AG08396 (cell line): ENCODE measurements at regions not wholly inside any gene's neighbourhood (a gene's known extent, or its start where the extent isn't known, plus 50 kb on each side); places are given as distances from the start of the nearest gene placed in this dataset.

ENCODE experiments used
- DNase-seq: peaks from one replicate; pipeline ENCODE4 v3.0.0; 2012; ENCODE audit warnings: low spot score, mixed read lengths

- no peak for DNase-seq
These were observed 156.6 kb upstream of the IRX2 start for GRCh38 chr5:2908086-2908485.

- no peak for DNase-seq
These were observed 155.0 kb upstream of the IRX2 start for GRCh38 chr5:2906302-2907090.

- no peak for DNase-seq
These were observed 154.3 kb upstream of the IRX2 start for GRCh38 chr5:2905741-2906140.

GRCh38 chr5:2904956-2905355 lies 153.5 kb upstream of the IRX2 start:
- no peak for DNase-seq

- DNase-seq = no peak
These were observed 152.9 kb upstream of the IRX2 start for GRCh38 chr5:2904399-2904798.

GRCh38 chr5:2903451-2904395 lies 152.2 kb upstream of the IRX2 start:
- DNase-seq = no peak

- no peak for DNase-seq
These were observed 151.3 kb upstream of the IRX2 start for GRCh38 chr5:2902742-2903297.

- DNase-seq = no peak
These were observed 150.7 kb upstream of the IRX2 start for GRCh38 chr5:2902186-2902585.

GRCh38 chr5:2901511-2901910 lies 150.0 kb upstream of the IRX2 start:
- DNase-seq = no peak

- DNase-seq = no peak
These were observed 149.6 kb upstream of the IRX2 start for GRCh38 chr5:2901096-2901495.

- DNase-seq = no peak
These were observed 148.9 kb upstream of the IRX2 start for GRCh38 chr5:2900360-2900759.

- no peak for DNase-seq
These were observed 147.8 kb upstream of the IRX2 start for GRCh38 chr5:2899311-2899710.

- no peak for DNase-seq
These were observed 147.2 kb upstream of the IRX2 start for GRCh38 chr5:2898661-2899060.

GRCh38 chr5:2897276-2897961 lies 145.9 kb upstream of the IRX2 start:
- no peak for DNase-seq

GRCh38 chr5:2896371-2897275 lies 145.1 kb upstream of the IRX2 start:
- no peak for DNase-seq

- no peak for DNase-seq
These were observed 144.4 kb upstream of the IRX2 start for GRCh38 chr5:2895876-2896275.

GRCh38 chr5:2895196-2895595 lies 143.7 kb upstream of the IRX2 start:
- DNase-seq = no peak

GRCh38 chr5:2894736-2895135 lies 143.3 kb upstream of the IRX2 start:
- no peak for DNase-seq

GRCh38 chr5:2894316-2894715 lies 142.8 kb upstream of the IRX2 start:
- no peak for DNase-seq

- DNase-seq = no peak
These were observed 141.1 kb upstream of the IRX2 start for GRCh38 chr5:2892466-2893000.

- no peak for DNase-seq
These were observed 140.3 kb upstream of the IRX2 start for GRCh38 chr5:2891781-2892180.
